Endodermal cell (in vitro differentiated cells): ENCODE measurements at regions not wholly inside any gene's neighbourhood (a gene's known extent, or its start where the extent isn't known, plus 50 kb on each side); places are given as distances from the start of the nearest gene placed in this dataset.

ENCODE experiments used
- DNase-seq: peaks from one replicate; pipeline ENCODE4 v3.0.0-alpha.2; 2017
- H3K27ac ChIP-seq: 2 replicates; pipeline ENCODE4 v1.5.1; 2013; ENCODE audit warnings: mild to moderate bottlenecking, low read depth, low read length, moderate library complexity
- H3K27me3 ChIP-seq: 2 replicates; pipeline ENCODE4 v1.6.1; 2013; ENCODE audit warnings: mild to moderate bottlenecking, low read length, moderate library complexity; ENCODE audit not compliant: insufficient read depth, control insufficient read depth, poor library complexity, severe bottlenecking
- H3K36me3 ChIP-seq: 2 replicates; pipeline ENCODE4 v1.7.0; 2013; ENCODE audit warnings: mild to moderate bottlenecking, low read length, moderate library complexity; ENCODE audit not compliant: control insufficient read depth, insufficient read depth
- H3K4me1 ChIP-seq: one replicate; pipeline ENCODE4 v1.7.0; 2013; ENCODE audit warnings: low read length; ENCODE audit not compliant: control insufficient read depth, insufficient read depth
- H3K4me3 ChIP-seq: 2 replicates; pipeline ENCODE4 v1.5.1; 2013; ENCODE audit warnings: mild to moderate bottlenecking, low read length, moderate library complexity
- H3K9ac ChIP-seq: 2 replicates; pipeline ENCODE4 v1.6.1; 2013; ENCODE audit warnings: mild to moderate bottlenecking, low read length, moderate library complexity; ENCODE audit not compliant: poor library complexity, severe bottlenecking; ENCODE audit errors: extremely low read depth
- H3K9me3 ChIP-seq: 2 replicates; pipeline ENCODE4 v1.6.1; 2013; ENCODE audit warnings: mild to moderate bottlenecking, low read length, moderate library complexity; ENCODE audit not compliant: control insufficient read depth
- H3K27ac Mint-ChIP-seq: 2 replicates; pipeline ENCODE4 v1.8.0; 2020; ENCODE audit warnings: mixed read lengths
- H3K27me3 Mint-ChIP-seq: 2 replicates; pipeline ENCODE4 v1.8.0; 2021; ENCODE audit warnings: mild to moderate bottlenecking, mixed read lengths; ENCODE audit not compliant: insufficient read depth
- H3K36me3 Mint-ChIP-seq: 2 replicates; pipeline ENCODE4 v1.8.0; 2020; ENCODE audit warnings: low read depth, mixed read lengths
- H3K4me1 Mint-ChIP-seq: 2 replicates; pipeline ENCODE4 v1.8.0; 2020; ENCODE audit warnings: mixed read lengths
- H3K4me3 Mint-ChIP-seq: 2 replicates; pipeline ENCODE4 v1.8.0; 2020; ENCODE audit warnings: mild to moderate bottlenecking, moderate library complexity, mixed read lengths
- H3K9me3 Mint-ChIP-seq: 2 replicates; pipeline ENCODE4 v1.8.0; 2020; ENCODE audit warnings: mild to moderate bottlenecking, mixed read lengths
- WGBS, 2 experiments: methylation state at CpG; one replicate each; pipeline versions ENCODE4 v1.1.5 to v1.1.7; 2013; ENCODE audit warnings: missing lambda C conversion rate in 2 of 2, mixed read lengths in 1 of 2; ENCODE audit not compliant: insufficient coverage in 1 of 2, insufficient read length in 1 of 2; 5-methylcytosine and 5-hydroxymethylcytosine counted together
- TF ChIP-seq, protein P1 (sequence below): fragments of 200-600 bp; sonication (generic); conservative IDR thresholded peaks from 2 replicates; pipeline ENCODE4 v1.5.0; 2021; ENCODE audit warnings: antibody characterized with exemption, mild to moderate bottlenecking

DNA sequence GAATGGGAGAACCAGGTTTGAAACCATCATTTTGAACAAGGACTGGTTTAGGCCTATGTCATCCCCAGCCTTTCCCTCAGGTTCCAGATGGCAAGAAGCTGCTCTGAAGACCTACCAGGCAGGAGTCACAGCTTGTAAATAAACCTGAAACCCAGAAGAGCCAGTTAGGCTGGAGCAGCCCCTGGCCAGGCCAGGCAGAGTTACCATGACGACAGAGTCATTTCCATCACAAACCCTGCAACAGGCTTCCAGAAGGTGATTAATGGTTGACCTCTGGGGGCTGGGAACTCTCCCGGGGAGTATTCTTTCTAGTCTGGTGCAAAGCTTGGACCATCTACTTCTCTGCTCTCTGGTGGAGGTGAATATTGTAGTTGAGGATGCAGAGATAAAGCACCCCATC, 164.1 kb upstream of the NCAM1 start:
- Mint-ChIP-seq H3K9me3 (no peaks in the 10 kb centered on the region), H3K27ac (peak overlapping the region; percentile 78), H3K36me3 (no peaks in the 10 kb centered on the region), H3K4me1 (peaks cover 32% of the 10 kb centered on the region), H3K27me3 (peaks cover 32% of the 10 kb centered on the region), H3K4me3 (no peak overlapping the region)
- no peaks in the 10 kb centered on the region for H3K36me3 ChIP-seq
- H3K27ac ChIP-seq = peak overlapping the region; percentile 83
- WGBS, 2 experiments = 50% methylated on average over 2 of the region's 2 CpGs; no CpG with 5 or more reads in 1 of the 2 experiments
- H3K27me3 ChIP-seq = peaks cover 11% of the 10 kb centered on the region
- H3K9me3 ChIP-seq = no peaks in the 10 kb centered on the region
- no peaks in the 10 kb centered on the region for H3K4me1 ChIP-seq
- DNase-seq = peak; percentile 86
- TF ChIP-seq, protein P1, sequence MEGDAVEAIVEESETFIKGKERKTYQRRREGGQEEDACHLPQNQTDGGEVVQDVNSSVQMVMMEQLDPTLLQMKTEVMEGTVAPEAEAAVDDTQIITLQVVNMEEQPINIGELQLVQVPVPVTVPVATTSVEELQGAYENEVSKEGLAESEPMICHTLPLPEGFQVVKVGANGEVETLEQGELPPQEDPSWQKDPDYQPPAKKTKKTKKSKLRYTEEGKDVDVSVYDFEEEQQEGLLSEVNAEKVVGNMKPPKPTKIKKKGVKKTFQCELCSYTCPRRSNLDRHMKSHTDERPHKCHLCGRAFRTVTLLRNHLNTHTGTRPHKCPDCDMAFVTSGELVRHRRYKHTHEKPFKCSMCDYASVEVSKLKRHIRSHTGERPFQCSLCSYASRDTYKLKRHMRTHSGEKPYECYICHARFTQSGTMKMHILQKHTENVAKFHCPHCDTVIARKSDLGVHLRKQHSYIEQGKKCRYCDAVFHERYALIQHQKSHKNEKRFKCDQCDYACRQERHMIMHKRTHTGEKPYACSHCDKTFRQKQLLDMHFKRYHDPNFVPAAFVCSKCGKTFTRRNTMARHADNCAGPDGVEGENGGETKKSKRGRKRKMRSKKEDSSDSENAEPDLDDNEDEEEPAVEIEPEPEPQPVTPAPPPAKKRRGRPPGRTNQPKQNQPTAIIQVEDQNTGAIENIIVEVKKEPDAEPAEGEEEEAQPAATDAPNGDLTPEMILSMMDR = no peak
- no peak overlapping the region for H3K9ac ChIP-seq
- no peak overlapping the region for H3K4me3 ChIP-seq

DNA sequence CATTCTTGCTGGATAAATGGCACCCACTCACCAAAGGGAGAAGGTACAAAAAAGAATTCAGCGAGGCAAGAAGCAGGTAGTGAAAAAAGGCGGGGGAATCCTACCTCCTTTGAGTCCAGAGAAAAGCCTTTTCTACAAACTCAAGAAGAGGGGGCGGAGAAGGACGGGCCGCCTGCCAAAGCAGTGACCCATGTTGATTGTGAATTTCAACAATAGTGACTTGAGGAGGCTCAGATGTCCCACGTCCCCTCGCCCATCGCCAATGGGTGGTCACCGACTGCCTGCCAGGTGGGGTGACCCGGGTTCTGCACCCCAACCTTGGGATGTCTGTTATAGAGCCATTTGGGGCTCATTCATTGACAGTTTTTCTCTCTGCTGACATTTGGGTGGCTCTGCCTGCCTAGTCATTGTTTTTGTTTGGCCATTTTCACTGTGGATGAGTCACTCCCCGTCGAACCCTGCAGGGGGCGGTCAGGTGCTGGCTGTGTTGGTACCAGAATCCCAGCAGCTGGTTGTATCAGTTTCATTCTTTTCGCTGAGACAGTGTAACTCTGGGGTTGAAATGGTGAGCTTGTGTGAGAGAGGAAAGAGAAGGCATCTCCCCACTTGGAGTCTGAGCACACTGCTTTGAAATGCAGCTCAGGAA, 163.4 kb upstream of the NCAM1 start:
- peak; percentile 94 for DNase-seq
- H3K9me3 Mint-ChIP-seq = no peaks in the 10 kb centered on the region
- H3K27ac Mint-ChIP-seq = peak overlapping the region; percentile 78
- Histone ChIP-seq H3K27ac (peak overlapping the region; percentile 59), H3K4me1 (no peaks in the 10 kb centered on the region), H3K9me3 (no peaks in the 10 kb centered on the region), H3K27me3 (peaks cover 11% of the 10 kb centered on the region), H3K4me3 (no peak overlapping the region), H3K9ac (no peak overlapping the region), H3K36me3 (no peaks in the 10 kb centered on the region)
- peaks cover 32% of the 10 kb centered on the region for H3K4me1 Mint-ChIP-seq
- 30 to 57% methylated on average over 7 to 14 of the region's 14 CpGs for WGBS, 2 experiments
- TF ChIP-seq, protein P1 = peak; percentile 88
- peaks cover 35% of the 10 kb centered on the region for H3K27me3 Mint-ChIP-seq
- H3K36me3 Mint-ChIP-seq = no peaks in the 10 kb centered on the region
- H3K4me3 Mint-ChIP-seq = no peak overlapping the region

DNA sequence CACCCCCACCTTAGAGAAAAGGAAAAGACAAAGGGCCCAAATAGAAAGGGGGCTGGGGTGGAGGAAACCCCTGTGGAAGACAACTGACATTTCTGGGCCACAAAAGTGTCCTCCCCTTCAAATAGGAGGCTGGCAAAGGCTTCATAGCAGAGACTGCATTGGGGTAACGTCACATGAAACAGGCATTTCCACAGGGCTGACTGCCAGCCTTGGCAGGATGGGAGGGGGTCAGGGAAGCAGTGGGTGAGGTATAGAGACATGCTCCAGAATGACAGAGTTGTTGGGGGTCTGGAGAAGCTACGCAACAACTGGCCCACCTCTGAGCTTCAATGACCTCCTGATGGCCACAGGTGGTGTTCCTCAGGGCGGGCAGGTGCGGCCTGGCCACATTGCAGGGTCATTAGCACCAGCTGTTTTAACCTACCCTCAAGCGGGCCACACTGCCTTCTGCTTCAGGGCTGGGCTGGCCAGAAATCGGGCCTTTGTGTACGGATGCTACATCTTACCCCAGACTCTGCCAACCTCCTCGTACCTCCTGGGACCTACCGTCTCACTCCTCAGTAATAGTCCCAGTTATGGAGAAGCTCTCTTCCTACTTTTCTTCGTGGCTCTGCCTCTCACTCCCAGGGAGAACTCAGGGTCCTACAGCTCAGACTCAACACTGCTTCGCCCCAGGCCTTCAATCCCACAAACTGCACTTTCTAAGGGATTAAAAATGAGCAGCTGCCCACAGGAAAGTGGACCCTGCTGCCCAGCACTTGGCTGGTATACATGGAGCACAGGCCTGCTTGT, 160.0 kb upstream of the NCAM1 start:
- no peak overlapping the region for H3K4me3 ChIP-seq
- no peak overlapping the region for H3K9ac ChIP-seq
- Mint-ChIP-seq H3K27ac (no peak overlapping the region), H3K27me3 (peaks cover 36% of the 10 kb centered on the region), H3K9me3 (no peaks in the 10 kb centered on the region), H3K36me3 (no peaks in the 10 kb centered on the region), H3K4me3 (no peak overlapping the region), H3K4me1 (peaks cover 37% of the 10 kb centered on the region)
- peaks cover 16% of the 10 kb centered on the region for H3K27me3 ChIP-seq
- TF ChIP-seq, protein P1 = no peak
- H3K4me1 ChIP-seq = no peaks in the 10 kb centered on the region
- H3K36me3 ChIP-seq = no peaks in the 10 kb centered on the region
- DNase-seq = no peak
- no peaks in the 10 kb centered on the region for H3K9me3 ChIP-seq
- no peak overlapping the region for H3K27ac ChIP-seq
- WGBS, 2 experiments = 93 to 99% methylated on average over 7 to 11 of the region's 11 CpGs
